ENCODE measurements at regions not wholly inside any gene's neighbourhood (a gene's known extent, or its start where the extent isn't known, plus 50 kb on each side); places are given as distances from the start of the nearest gene placed in this dataset.

- no peaks in the 10 kb centered on the region for H3K9me3 Mint-ChIP-seq (ENCODE audit: unreplicated experiment)
- no peak overlapping the region for H3K27ac Mint-ChIP-seq (ENCODE audit: unreplicated experiment)
- no peak for DNase-seq
- H3K36me3 Mint-ChIP-seq (ENCODE audit: unreplicated experiment), result no peaks in the 10 kb centered on the region
- no peak for TF ChIP-seq CTCF (IDR thresholded peaks at IDR 0.05; ENCODE audit: partially characterized antibody, unreplicated experiment)
- no peak overlapping the region for H3K4me3 Mint-ChIP-seq (ENCODE audit: unreplicated experiment)
- peaks cover 6% of the 10 kb centered on the region for H3K4me1 Mint-ChIP-seq (ENCODE audit: low read depth, unreplicated experiment)
- H3K27me3 Mint-ChIP-seq (ENCODE audit: unreplicated experiment), result no peaks in the 10 kb centered on the region
Observed at GRCh38 chr14:66087231-66087630, 398.9 kb upstream of the CCDC196 start.

- Mint-ChIP-seq H3K9me3 (ENCODE audit: unreplicated experiment) (no peaks in the 10 kb centered on the region), H3K4me1 (ENCODE audit: low read depth, unreplicated experiment) (peaks cover 2% of the 10 kb centered on the region), H3K27me3 (ENCODE audit: unreplicated experiment) (no peaks in the 10 kb centered on the region), H3K27ac (ENCODE audit: unreplicated experiment) (no peak overlapping the region), H3K4me3 (ENCODE audit: unreplicated experiment) (no peak overlapping the region), H3K36me3 (ENCODE audit: unreplicated experiment) (no peaks in the 10 kb centered on the region)
- no peak for TF ChIP-seq CTCF (IDR thresholded peaks at IDR 0.05; ENCODE audit: partially characterized antibody, unreplicated experiment)
- DNase-seq, result no peak
Observed at GRCh38 chr14:66088656-66089055, 397.5 kb upstream of the CCDC196 start.

GRCh38 chr14:66092206-66092605 is 394.0 kb upstream of the CCDC196 start:
- H3K27me3 Mint-ChIP-seq (ENCODE audit: unreplicated experiment), result peaks cover 2% of the 10 kb centered on the region
- H3K27ac Mint-ChIP-seq (ENCODE audit: unreplicated experiment), result no peak overlapping the region
- no peak for TF ChIP-seq CTCF (IDR thresholded peaks at IDR 0.05; ENCODE audit: partially characterized antibody, unreplicated experiment)
- peaks cover 2% of the 10 kb centered on the region for H3K4me1 Mint-ChIP-seq (ENCODE audit: low read depth, unreplicated experiment)
- DNase-seq, result no peak
- H3K36me3 Mint-ChIP-seq (ENCODE audit: unreplicated experiment), result no peaks in the 10 kb centered on the region
- H3K4me3 Mint-ChIP-seq (ENCODE audit: unreplicated experiment), result no peak overlapping the region
- H3K9me3 Mint-ChIP-seq (ENCODE audit: unreplicated experiment), result peaks cover 3% of the 10 kb centered on the region

- Mint-ChIP-seq H3K4me3 (ENCODE audit: unreplicated experiment) (no peak overlapping the region), H3K27me3 (ENCODE audit: unreplicated experiment) (peaks cover 2% of the 10 kb centered on the region), H3K4me1 (ENCODE audit: low read depth, unreplicated experiment) (peaks cover 2% of the 10 kb centered on the region), H3K36me3 (ENCODE audit: unreplicated experiment) (no peaks in the 10 kb centered on the region), H3K9me3 (ENCODE audit: unreplicated experiment) (peaks cover 3% of the 10 kb centered on the region), H3K27ac (ENCODE audit: unreplicated experiment) (no peak overlapping the region)
- no peak for TF ChIP-seq CTCF (IDR thresholded peaks at IDR 0.05; ENCODE audit: partially characterized antibody, unreplicated experiment)
- no peak for DNase-seq
Observed at GRCh38 chr14:66092748-66093147, 393.4 kb upstream of the CCDC196 start.

- no peak overlapping the region for H3K4me3 Mint-ChIP-seq (ENCODE audit: unreplicated experiment)
- peaks cover 3% of the 10 kb centered on the region for H3K9me3 Mint-ChIP-seq (ENCODE audit: unreplicated experiment)
- H3K27ac Mint-ChIP-seq (ENCODE audit: unreplicated experiment), result no peak overlapping the region
- TF ChIP-seq CTCF (IDR thresholded peaks at IDR 0.05; ENCODE audit: partially characterized antibody, unreplicated experiment), result no peak
- no peaks in the 10 kb centered on the region for H3K36me3 Mint-ChIP-seq (ENCODE audit: unreplicated experiment)
- H3K27me3 Mint-ChIP-seq (ENCODE audit: unreplicated experiment), result peaks cover 2% of the 10 kb centered on the region
- no peak for DNase-seq
- H3K4me1 Mint-ChIP-seq (ENCODE audit: low read depth, unreplicated experiment), result peaks cover 5% of the 10 kb centered on the region
Observed at GRCh38 chr14:66094001-66094727, 392.0 kb upstream of the CCDC196 start.
